ENCODE measurements at regions not wholly inside any gene's neighbourhood (a gene's known extent, or its start where the extent isn't known, plus 50 kb on each side); places are given as distances from the start of the nearest gene placed in this dataset.
A peak's percentile ranks its signal among the peaks of the same experiment; 100 is the strongest.

DNA sequence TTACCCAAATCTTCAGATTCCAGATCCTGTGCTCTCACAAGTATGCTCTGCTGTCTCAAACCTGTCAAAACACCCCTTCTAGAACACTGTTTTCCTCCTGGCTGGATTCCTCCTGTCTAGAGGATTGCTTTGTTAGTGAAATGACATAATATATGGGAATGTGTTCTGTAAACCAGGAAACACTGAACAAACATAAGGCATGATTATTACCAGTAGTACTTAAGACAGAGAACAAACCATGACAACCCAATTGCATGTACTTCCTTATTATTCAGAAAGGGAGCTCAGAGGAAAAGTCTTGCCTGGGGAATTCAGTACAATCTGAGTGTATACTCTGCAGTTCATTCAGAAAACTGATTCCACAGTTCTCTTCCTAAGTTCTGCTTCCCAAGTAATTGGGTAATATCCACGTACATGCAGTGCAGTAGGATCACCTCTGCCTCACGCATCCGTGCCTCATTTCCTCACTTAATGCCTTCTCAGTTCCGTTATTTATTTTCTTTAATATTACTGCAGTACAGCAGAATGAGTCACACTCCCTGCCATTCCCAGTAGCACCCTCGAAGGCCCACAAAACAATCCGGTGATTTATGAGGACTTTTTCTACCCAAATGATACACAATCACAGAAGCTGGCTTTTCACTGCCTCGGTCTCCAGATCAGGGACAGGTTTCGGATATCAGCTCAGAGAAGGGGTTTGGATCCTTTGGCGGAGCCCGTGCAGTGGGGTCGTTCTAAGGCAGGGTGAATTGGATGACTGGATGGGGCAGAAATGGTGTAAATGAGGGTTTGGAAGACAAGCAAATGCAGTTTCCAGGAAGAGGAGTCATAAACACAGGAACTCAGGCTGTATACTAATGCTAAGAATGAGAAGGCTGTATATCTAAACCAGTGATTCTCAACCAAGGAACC, 896.9 kb downstream of the KCNA4 start:
- Mint-ChIP-seq H3K27ac (ENCODE audit: unreplicated experiment) (peak overlapping the region; percentile 99), H3K4me1 (ENCODE audit: low read depth) (peaks cover 26% of the 10 kb centered on the region), H3K9me3 (ENCODE audit: low read depth) (no peaks in the 10 kb centered on the region), H3K27me3 (ENCODE audit: low read depth) (no peaks in the 10 kb centered on the region), H3K36me3 (ENCODE audit: low read depth) (no peaks in the 10 kb centered on the region), H3K4me3 (ENCODE audit: unreplicated experiment) (peak overlapping the region; percentile 54)
- no peak for DNase-seq (ENCODE audit: low spot score)
- TF ChIP-seq, protein P1, sequence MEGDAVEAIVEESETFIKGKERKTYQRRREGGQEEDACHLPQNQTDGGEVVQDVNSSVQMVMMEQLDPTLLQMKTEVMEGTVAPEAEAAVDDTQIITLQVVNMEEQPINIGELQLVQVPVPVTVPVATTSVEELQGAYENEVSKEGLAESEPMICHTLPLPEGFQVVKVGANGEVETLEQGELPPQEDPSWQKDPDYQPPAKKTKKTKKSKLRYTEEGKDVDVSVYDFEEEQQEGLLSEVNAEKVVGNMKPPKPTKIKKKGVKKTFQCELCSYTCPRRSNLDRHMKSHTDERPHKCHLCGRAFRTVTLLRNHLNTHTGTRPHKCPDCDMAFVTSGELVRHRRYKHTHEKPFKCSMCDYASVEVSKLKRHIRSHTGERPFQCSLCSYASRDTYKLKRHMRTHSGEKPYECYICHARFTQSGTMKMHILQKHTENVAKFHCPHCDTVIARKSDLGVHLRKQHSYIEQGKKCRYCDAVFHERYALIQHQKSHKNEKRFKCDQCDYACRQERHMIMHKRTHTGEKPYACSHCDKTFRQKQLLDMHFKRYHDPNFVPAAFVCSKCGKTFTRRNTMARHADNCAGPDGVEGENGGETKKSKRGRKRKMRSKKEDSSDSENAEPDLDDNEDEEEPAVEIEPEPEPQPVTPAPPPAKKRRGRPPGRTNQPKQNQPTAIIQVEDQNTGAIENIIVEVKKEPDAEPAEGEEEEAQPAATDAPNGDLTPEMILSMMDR (IDR thresholded peaks at IDR 0.05) = peak; percentile 9

DNA sequence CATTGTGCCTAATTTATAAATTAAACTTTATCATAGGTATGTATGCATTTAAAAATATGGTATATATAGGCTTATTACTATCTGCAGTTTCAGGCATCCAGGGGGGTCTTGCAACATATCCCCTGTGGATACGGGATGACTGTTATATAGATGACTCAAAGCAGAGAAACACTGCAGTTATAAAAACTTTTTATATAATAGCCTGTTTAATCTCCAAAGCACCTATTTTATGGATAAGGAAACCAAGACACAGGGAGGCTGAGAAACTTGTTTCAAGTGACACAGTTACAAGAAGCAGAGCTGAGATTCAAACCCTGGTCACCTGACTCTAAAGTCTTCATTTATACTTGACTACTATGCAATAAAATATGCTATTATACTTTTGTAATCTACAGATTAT, 897.7 kb downstream of the KCNA4 start:
- DNase-seq (ENCODE audit: low spot score) = no peak
- no peaks in the 10 kb centered on the region for H3K9me3 Mint-ChIP-seq (ENCODE audit: low read depth)
- H3K4me3 Mint-ChIP-seq (ENCODE audit: unreplicated experiment) = no peak overlapping the region
- H3K27ac Mint-ChIP-seq (ENCODE audit: unreplicated experiment) = peak overlapping the region; percentile 99
- no peaks in the 10 kb centered on the region for H3K36me3 Mint-ChIP-seq (ENCODE audit: low read depth)
- H3K27me3 Mint-ChIP-seq (ENCODE audit: low read depth) = no peaks in the 10 kb centered on the region
- H3K4me1 Mint-ChIP-seq (ENCODE audit: low read depth) = peaks cover 26% of the 10 kb centered on the region
- TF ChIP-seq, protein P1 (IDR thresholded peaks at IDR 0.05) = no peak

DNA sequence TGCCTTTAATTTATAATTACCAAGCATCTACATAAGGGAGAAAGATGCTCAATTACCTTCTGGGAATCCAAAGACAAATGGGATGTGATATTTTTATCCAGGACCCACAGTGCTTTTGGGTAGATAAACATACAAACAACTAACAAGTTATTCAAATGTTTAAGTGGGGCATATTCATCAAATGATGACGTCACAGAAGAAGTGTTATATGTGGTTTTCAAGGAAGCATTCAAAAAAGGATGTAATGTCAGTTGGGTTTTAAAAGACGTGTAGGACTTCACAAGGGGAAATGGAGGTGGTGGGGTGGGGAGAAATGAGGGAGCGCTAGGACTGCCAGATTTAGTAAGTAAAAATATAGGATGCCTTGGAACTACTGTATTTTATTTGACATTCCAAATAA, 915.9 kb downstream of the KCNA4 start:
- Mint-ChIP-seq H3K9me3 (ENCODE audit: low read depth) (peaks cover 17% of the 10 kb centered on the region), H3K4me1 (ENCODE audit: low read depth) (peaks cover 3% of the 10 kb centered on the region), H3K36me3 (ENCODE audit: low read depth) (peaks cover 5% of the 10 kb centered on the region), H3K27me3 (ENCODE audit: low read depth) (no peaks in the 10 kb centered on the region), H3K4me3 (ENCODE audit: unreplicated experiment) (no peak overlapping the region), H3K27ac (ENCODE audit: unreplicated experiment) (no peak overlapping the region)
- no peak for DNase-seq (ENCODE audit: low spot score)
- TF ChIP-seq, protein P1 (IDR thresholded peaks at IDR 0.05) = no peak

DNA sequence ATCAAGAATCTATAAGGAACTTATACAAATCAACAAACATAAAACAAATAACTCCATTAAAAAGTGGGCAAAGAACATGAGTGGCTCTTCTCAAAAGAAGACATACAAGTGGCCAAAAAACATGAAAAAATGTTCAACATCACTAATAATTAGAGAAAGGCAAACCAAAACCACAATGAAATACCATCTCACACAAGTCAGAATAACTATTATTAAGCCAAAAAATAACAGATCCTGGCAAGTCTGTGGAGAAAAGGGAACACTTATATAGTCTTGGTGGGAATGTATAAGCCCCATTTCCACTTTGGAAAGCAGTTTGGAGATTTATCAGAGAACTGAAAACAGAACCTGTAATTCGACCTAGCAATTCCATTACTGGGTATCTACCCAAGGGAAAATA, 921.0 kb downstream of the KCNA4 start:
- DNase-seq (ENCODE audit: low spot score) = no peak
- TF ChIP-seq, protein P1 (IDR thresholded peaks at IDR 0.05) = no peak
- Mint-ChIP-seq H3K4me3 (ENCODE audit: unreplicated experiment) (no peak overlapping the region), H3K9me3 (ENCODE audit: low read depth) (peaks cover 8% of the 10 kb centered on the region), H3K27me3 (ENCODE audit: low read depth) (no peaks in the 10 kb centered on the region), H3K36me3 (ENCODE audit: low read depth) (no peaks in the 10 kb centered on the region), H3K4me1 (ENCODE audit: low read depth) (peaks cover 14% of the 10 kb centered on the region), H3K27ac (ENCODE audit: unreplicated experiment) (no peak overlapping the region)

DNA sequence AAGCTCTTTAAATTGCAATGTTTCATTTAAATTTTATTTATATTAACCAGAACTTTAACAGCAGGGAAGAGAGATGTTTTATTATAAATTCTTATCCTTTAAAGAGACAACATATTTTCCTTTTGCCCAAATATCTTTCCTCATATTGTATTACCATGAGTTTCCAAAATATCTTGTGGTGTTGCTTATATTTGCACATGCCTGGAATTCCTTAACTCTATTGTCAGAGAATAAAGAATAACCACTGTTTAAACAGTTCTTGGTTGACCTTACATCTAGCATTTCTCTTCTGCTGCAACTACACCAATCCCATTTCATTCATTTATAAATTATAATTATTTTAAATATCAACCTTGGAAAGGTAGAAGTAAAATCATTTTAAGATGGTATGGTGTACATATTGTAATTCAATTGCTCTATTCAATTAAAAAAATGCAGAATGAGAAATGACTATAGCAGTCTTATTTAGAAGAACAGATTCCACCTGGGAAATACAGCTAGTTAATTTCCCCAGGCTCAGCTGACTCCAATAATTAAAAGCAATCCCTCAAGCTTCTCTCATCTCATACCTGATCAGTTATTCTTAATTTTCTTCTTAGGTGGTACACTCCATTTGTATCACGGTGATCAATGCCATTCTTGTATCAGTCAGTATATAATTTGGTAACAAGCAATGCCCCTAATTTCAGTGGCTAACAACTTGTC, 923.3 kb downstream of the KCNA4 start:
- Mint-ChIP-seq H3K27me3 (ENCODE audit: low read depth) (no peaks in the 10 kb centered on the region), H3K36me3 (ENCODE audit: low read depth) (no peaks in the 10 kb centered on the region), H3K9me3 (ENCODE audit: low read depth) (peaks cover 8% of the 10 kb centered on the region), H3K27ac (ENCODE audit: unreplicated experiment) (no peak overlapping the region), H3K4me3 (ENCODE audit: unreplicated experiment) (no peak overlapping the region), H3K4me1 (ENCODE audit: low read depth) (peaks cover 14% of the 10 kb centered on the region)
- TF ChIP-seq, protein P1 (IDR thresholded peaks at IDR 0.05) = no peak
- no peak for DNase-seq (ENCODE audit: low spot score)

Data from chondrocyte (in vitro differentiated cells).